ENCODE measurements at regions not wholly inside any gene's neighbourhood (a gene's known extent, or its start where the extent isn't known, plus 50 kb on each side); places are given as distances from the start of the nearest gene placed in this dataset.

- no peak for DNase-seq
Measured at GRCh38 chr1:177385760-177386698, 215.3 kb downstream of the BRINP2 start.

GRCh38 chr1:177384461-177384860 is 213.7 kb downstream of the BRINP2 start:
- DNase-seq: no peak

- DNase-seq: no peak
Measured at GRCh38 chr1:177383715-177384114, 213.0 kb downstream of the BRINP2 start.

GRCh38 chr1:177377866-177378265 is 207.1 kb downstream of the BRINP2 start:
- no peak for DNase-seq

GRCh38 chr1:177368255-177368654 is 197.5 kb downstream of the BRINP2 start:
- no peak for DNase-seq

GRCh38 chr1:177366091-177366490 is 195.3 kb downstream of the BRINP2 start:
- DNase-seq: no peak

- DNase-seq: no peak
Measured at GRCh38 chr1:177360791-177361190, 190.0 kb downstream of the BRINP2 start.

GRCh38 chr1:177356674-177357435 is 186.1 kb downstream of the BRINP2 start:
- DNase-seq: no peak

- DNase-seq: no peak
Measured at GRCh38 chr1:177355575-177355974, 184.8 kb downstream of the BRINP2 start.

- DNase-seq: no peak
Measured at GRCh38 chr1:177354247-177354646, 183.5 kb downstream of the BRINP2 start.

GRCh38 chr1:177351361-177352108 is 180.8 kb downstream of the BRINP2 start:
- DNase-seq: no peak

GRCh38 chr1:177346790-177347359 is 176.1 kb downstream of the BRINP2 start:
- no peak for DNase-seq

GRCh38 chr1:177343445-177343844 is 172.7 kb downstream of the BRINP2 start:
- no peak for DNase-seq

- no peak for DNase-seq
Measured at GRCh38 chr1:177341773-177342172, 171.0 kb downstream of the BRINP2 start.

GRCh38 chr1:177340601-177341067 is 169.9 kb downstream of the BRINP2 start:
- DNase-seq: no peak

- DNase-seq: no peak
Measured at GRCh38 chr1:177338376-177338775, 167.6 kb downstream of the BRINP2 start.

GRCh38 chr1:177334903-177335302 is 164.1 kb downstream of the BRINP2 start:
- DNase-seq: no peak

GRCh38 chr1:177333936-177334595 is 163.3 kb downstream of the BRINP2 start:
- DNase-seq: no peak
